A673 (cell line): ENCODE measurements at regions not wholly inside any gene's neighbourhood (a gene's known extent, or its start where the extent isn't known, plus 50 kb on each side); places are given as distances from the start of the nearest gene placed in this dataset.

Experiments
- BruUV-seq: library from RNA; stranded (reverse); fragments of 400-500 nt; replicated peaks from 2 replicates; lab custom pipeline; 2021; lab: Mats Ljungman, UMichigan
- CTCF ChIA-PET: fragments of 300-600 bp; sonication (Branson Sonifier 250); formaldehyde crosslinking; loops from one replicate; lab custom pipeline; 2022; ENCODE audit warnings: antibody characterized with exemption; lab: Charles Lee
- POLR2A ChIA-PET: fragments of 300-600 bp; sonication (Branson Sonifier 250); formaldehyde crosslinking; loops from one replicate; lab custom pipeline; 2022; ENCODE audit warnings: antibody characterized with exemption; ENCODE audit not compliant: low non-redundant PET; lab: Charles Lee
- DNase-seq: peaks from one replicate; pipeline ENCODE4 v3.0.0-alpha.2; 2015; ENCODE audit warnings: low spot score
- H3K27ac ChIP-seq: fragments of 200-600 bp; sonication (generic); 2 replicates; pipeline ENCODE4 v1.5.1; 2016; ENCODE audit warnings: mixed run types, low read depth, mild to moderate bottlenecking, mixed read lengths, antibody characterized with exemption, low read length; ENCODE audit not compliant: poor library complexity, severe bottlenecking
- H3K27me3 ChIP-seq: fragments of 200-600 bp; sonication (generic); replicated peaks from 2 replicates; pipeline ENCODE4 v1.6.1; 2017; ENCODE audit warnings: mixed run types, low read depth, mild to moderate bottlenecking, mixed read lengths, antibody characterized with exemption, low read length; ENCODE audit not compliant: insufficient read depth, poor library complexity
- H3K36me3 ChIP-seq: fragments of 200-600 bp; sonication (generic); 2 replicates; pipeline ENCODE4 v1.6.1; 2016; ENCODE audit warnings: mixed run types, mild to moderate bottlenecking, mixed read lengths, antibody characterized with exemption, low read length; ENCODE audit not compliant: insufficient read depth, poor library complexity, severe bottlenecking
- H3K4me1 ChIP-seq: fragments of 200-600 bp; sonication (generic); 2 replicates; pipeline ENCODE4 v1.6.1; 2017; ENCODE audit warnings: mixed run types, mild to moderate bottlenecking, mixed read lengths, antibody characterized with exemption, low read length; ENCODE audit not compliant: insufficient read depth, poor library complexity, severe bottlenecking
- H3K4me3 ChIP-seq: fragments of 200-600 bp; sonication (generic); 2 replicates; pipeline ENCODE4 v1.5.1; 2016; ENCODE audit warnings: low read depth, mixed run types, mild to moderate bottlenecking, mixed read lengths, low read length; ENCODE audit not compliant: poor library complexity, severe bottlenecking
- H3K9me3 ChIP-seq: fragments of 200-600 bp; sonication (generic); 2 replicates; pipeline ENCODE4 v1.6.1; 2016; ENCODE audit warnings: mixed run types, low read depth, mild to moderate bottlenecking, mixed read lengths, antibody characterized with exemption, low read length; ENCODE audit not compliant: poor library complexity, severe bottlenecking
- EZH2 ChIP-seq: fragments of 200-600 bp; sonication (generic); IDR thresholded peaks from 2 replicates; pipeline ENCODE4 v1.6.1; 2017; ENCODE audit warnings: borderline replicate concordance, low read depth, mild to moderate bottlenecking, mixed read lengths, antibody characterized with exemption, low read length; ENCODE audit not compliant: poor library complexity, severe bottlenecking
- intact Hi-C: fragments of 100-400 bp; cut with micrococcal nuclease; formaldehyde crosslinking; loops from one replicate; pipeline ENCODE4 v1.10.0; 2022; ENCODE audit not compliant: unreplicated experiment
- TF ChIP-seq, protein P1 (sequence below): fragments of 300-800, 200-600 bp; sonication (generic); conservative IDR thresholded peaks from 2 replicates; pipeline ENCODE4 v1.5.1; 2017; ENCODE audit warnings: low read depth, mild to moderate bottlenecking, antibody characterized with exemption, low read length, moderate library complexity, mixed read lengths

DNA sequence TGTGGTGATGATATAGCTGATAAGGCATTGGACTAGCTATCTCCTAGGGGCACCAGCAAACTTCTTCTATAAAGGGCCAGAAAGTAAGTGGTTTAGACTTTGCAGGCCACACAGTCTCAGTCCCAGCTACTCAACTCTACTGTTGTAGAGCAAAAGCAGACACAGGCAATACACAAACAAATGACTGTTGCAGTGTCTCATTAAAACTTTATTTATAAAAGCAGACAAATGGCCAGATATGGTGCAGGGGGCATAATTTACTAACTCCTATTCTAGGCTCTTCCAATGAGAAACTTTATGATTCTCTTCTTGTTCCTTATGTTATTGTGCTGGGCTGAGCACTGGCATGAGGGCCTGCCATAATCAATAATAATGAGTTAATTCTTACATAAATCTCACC lies 176.8 kb upstream of the POU3F1 start:
- Histone ChIP-seq H3K9me3 (no peaks in the 10 kb centered on the region), H3K36me3 (no peaks in the 10 kb centered on the region), H3K4me3 (no peak overlapping the region), H3K4me1 (no peaks in the 10 kb centered on the region), H3K27ac (no peak overlapping the region), H3K27me3 (no peaks in the 10 kb centered on the region)
- ChIA-PET CTCF (no interaction called here), POLR2A (no interaction called here)
- intact Hi-C loops, result no loop called here
- BruUV-seq, result no TSS peak
- no peak for DNase-seq
- TF ChIP-seq, protein P1, sequence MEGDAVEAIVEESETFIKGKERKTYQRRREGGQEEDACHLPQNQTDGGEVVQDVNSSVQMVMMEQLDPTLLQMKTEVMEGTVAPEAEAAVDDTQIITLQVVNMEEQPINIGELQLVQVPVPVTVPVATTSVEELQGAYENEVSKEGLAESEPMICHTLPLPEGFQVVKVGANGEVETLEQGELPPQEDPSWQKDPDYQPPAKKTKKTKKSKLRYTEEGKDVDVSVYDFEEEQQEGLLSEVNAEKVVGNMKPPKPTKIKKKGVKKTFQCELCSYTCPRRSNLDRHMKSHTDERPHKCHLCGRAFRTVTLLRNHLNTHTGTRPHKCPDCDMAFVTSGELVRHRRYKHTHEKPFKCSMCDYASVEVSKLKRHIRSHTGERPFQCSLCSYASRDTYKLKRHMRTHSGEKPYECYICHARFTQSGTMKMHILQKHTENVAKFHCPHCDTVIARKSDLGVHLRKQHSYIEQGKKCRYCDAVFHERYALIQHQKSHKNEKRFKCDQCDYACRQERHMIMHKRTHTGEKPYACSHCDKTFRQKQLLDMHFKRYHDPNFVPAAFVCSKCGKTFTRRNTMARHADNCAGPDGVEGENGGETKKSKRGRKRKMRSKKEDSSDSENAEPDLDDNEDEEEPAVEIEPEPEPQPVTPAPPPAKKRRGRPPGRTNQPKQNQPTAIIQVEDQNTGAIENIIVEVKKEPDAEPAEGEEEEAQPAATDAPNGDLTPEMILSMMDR, result no peak
- no peak for TF ChIP-seq EZH2

DNA sequence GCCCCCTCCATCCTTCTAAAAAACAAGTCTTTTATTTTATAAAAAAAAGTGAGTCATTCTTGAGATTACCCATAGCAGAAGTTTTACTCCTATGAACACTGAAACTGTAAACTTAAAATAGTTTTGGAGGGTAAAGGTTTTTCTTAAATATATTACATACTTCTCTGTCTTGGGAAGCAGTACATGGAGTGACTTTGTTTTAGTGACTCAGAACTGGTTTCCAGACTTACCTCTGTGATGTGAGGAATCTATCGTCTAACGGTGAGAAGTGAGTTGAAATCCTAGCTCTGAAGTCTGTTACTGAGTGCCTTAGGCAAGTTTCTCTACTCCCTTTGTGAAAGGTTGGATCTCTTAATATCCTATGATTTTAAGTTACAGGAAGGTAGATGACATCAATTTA lies 176.3 kb upstream of the POU3F1 start:
- TF ChIP-seq, protein P1, result no peak
- TF ChIP-seq EZH2, result no peak
- Histone ChIP-seq H3K4me3 (no peak overlapping the region), H3K4me1 (no peaks in the 10 kb centered on the region), H3K9me3 (no peaks in the 10 kb centered on the region), H3K36me3 (no peaks in the 10 kb centered on the region), H3K27me3 (no peaks in the 10 kb centered on the region), H3K27ac (no peak overlapping the region)
- ChIA-PET POLR2A (no interaction called here), CTCF (no interaction called here)
- BruUV-seq, result no TSS peak
- no peak for DNase-seq
- intact Hi-C loops, result no loop called here

- Histone ChIP-seq H3K4me1 (no peaks in the 10 kb centered on the region), H3K4me3 (no peak overlapping the region), H3K36me3 (no peaks in the 10 kb centered on the region), H3K27ac (no peak overlapping the region), H3K27me3 (no peaks in the 10 kb centered on the region), H3K9me3 (no peaks in the 10 kb centered on the region)
- ChIA-PET POLR2A (no interaction called here), CTCF (no interaction called here)
- no peak for DNase-seq
- TF ChIP-seq, protein P1, result no peak
- TF ChIP-seq EZH2, result no peak
- intact Hi-C loops, result no loop called here
- BruUV-seq, result no TSS peak
Observed at GRCh38 chr1:38221006-38221649, 174.5 kb upstream of the POU3F1 start.
